HG03565 (cell line): ENCODE measurements at regions not wholly inside any gene's neighbourhood (a gene's known extent, or its start where the extent isn't known, plus 50 kb on each side); places are given as distances from the start of the nearest gene placed in this dataset.

Experiments
- ATAC-seq: cut with Tn5 transposase; IDR thresholded peaks from one replicate; pipeline ENCODE4 v1.9.1; 2021; ENCODE audit warnings: mild to moderate bottlenecking, moderate library complexity; ENCODE audit not compliant: unreplicated experiment

DNA sequence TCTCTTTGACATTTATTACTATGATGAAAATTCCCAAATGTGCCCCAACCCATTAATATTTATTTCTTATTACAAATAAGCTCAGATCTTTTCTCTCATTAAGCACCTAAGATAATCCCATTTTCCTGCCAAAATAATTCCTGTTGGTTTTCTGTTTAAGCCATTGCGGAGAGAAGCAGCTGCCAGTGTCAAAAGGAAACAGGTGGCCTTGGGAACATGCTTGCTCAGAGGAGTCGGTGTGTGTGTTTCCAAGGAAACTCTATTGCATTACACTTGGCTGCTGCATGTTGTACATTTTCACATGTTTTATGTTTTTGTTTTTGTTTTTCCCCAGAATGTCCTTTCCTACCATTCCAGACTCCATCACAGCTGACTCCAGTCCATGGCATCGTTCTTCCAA is 56.4 kb downstream of the CD24 start:
- no peak for ATAC-seq

GRCh38 chr6:106916891-106917290 is 57.6 kb downstream of the CD24 start:
- no peak for ATAC-seq

DNA sequence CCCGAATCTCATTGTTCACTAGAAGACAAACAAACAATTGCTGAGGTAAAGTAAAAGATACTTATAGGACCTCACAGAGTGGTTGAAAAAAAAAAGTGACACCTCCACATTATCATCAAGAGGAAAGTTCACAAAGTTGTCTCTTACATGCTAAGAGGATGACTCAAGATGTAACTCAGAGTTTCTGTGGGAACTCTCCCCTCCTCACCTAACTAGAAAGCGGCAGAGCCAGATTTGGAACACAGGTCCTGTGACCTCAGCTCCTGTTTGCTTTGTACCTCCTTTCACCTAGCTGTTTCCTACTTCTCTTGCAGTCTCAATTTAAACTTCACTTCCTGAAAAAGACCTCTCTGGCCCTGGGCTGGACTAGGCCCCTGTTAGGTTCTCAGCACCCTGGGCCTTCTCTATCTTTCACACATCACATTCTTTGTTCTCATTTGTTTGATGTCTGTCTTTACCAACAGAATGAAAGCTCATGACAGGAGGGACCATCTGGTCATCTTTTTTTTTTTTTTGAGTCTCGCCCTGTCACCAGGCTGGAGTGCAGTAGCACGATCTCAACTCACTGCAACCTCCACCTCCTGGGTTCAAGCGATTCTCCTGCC is 60.8 kb downstream of the CD24 start:
- ATAC-seq, result no peak

DNA sequence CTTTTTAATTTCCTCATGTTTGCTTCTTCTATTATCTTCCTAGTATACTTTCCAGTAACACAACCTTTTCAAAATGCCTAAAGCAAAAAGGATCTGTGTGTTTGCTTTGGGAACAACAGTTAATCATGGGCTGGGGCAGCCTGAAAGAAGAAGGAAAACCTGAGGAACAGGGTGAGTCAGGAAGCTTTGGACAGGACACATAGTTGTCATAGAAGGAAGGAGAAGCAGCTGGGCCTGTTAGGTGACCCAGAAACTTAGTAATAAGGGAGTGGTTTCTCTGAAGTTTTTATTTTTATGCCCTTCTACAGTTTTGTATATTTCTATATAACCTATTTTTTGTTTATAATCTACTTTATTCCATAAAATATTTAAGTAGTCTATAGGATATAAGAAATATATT is 61.4 kb downstream of the CD24 start:
- ATAC-seq, result no peak

DNA sequence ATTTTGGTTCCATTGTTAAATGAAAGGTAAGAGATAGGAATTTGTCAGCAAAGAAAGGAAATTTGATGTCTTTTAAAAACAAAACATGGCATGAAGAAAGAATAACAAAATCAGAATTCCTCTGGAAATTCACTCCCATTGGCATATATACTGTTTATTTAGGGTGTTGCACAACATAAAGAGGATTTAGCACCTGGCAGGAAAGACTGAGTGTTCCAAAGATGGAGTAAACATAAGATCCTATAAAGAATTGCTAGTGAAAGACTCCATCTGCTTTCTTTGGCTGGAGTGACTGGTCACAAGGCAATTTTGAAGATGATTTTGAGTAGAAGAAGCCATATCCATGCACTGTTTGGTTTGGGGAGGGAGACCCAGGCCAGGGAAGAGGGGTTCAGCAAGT is 62.4 kb downstream of the CD24 start:
- ATAC-seq, result no peak

- ATAC-seq, result no peak
These were observed 63.3 kb downstream of the CD24 start for GRCh38 chr6:106910999-106911949.

GRCh38 chr6:106908386-106908840 is 66.1 kb downstream of the CD24 start:
- ATAC-seq, result no peak

- no peak for ATAC-seq
These were observed 66.8 kb downstream of the CD24 start for GRCh38 chr6:106907754-106908153.

GRCh38 chr6:106906232-106906631 is 68.3 kb downstream of the CD24 start:
- no peak for ATAC-seq

- no peak for ATAC-seq
These were observed 71.2 kb downstream of the CD24 start for GRCh38 chr6:106903299-106903698.

DNA sequence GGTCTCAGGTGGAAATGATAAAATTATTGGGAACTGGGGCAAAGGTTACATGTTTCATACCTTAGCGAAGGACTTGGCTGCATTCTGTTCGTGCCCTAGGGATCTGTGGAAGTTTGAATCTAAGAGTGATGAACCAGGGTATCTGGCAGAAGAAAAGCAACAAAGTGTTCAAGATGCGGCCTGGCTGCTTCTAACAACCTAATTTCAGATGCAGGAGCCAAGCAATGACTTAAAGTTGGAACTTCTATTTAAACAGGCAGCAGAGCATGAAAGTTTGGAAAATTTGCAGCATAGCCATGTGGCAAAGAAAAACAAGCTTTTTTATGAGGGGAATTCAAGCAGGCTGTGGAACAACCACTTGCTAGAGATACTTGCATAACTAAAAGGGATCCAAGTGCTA is 73.5 kb downstream of the CD24 start:
- ATAC-seq, result no peak

- no peak for ATAC-seq
These were observed 74.8 kb downstream of the CD24 start for GRCh38 chr6:106899697-106900096.

GRCh38 chr6:106897580-106897979 is 76.9 kb downstream of the CD24 start:
- ATAC-seq, result no peak

- ATAC-seq, result no peak
These were observed 78.9 kb downstream of the CD24 start for GRCh38 chr6:106895703-106896040.

DNA sequence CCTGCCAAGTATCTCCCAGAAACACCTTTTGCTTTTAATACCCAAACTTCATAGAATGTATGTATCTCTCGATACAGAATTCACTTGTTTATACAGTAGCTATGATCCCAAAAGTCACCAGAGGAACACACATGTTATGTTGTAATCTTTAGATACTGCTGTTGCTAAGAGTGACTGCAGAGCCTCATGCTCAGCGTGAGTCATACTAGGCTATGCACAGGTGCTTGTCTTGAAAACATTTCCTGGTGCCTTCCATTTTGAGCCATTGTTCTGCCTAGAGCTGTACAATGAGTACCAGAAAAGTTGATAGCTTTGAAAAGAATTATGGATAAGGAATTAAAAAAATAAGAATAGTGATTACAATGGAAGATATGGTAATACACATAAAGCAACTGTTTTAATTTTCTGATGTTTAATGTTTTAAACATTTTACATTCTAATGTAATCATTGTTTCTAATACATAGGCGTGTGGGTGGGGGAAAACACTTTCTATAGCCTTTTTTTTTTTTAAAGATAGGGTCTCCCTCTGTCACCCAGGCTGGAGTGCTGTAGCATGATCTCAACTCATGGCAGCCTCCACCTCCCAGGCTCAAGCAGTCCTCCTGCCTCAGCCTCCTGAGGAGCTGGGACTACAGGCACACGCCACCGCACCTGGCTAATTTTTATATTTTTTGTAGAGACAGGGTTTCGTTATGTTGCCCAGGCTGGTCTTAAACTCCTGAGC is 79.4 kb downstream of the CD24 start:
- ATAC-seq, result no peak

GRCh38 chr6:106892186-106892585 is 82.3 kb downstream of the CD24 start:
- no peak for ATAC-seq

GRCh38 chr6:106890447-106890846 is 84.1 kb downstream of the CD24 start:
- ATAC-seq, result no peak

DNA sequence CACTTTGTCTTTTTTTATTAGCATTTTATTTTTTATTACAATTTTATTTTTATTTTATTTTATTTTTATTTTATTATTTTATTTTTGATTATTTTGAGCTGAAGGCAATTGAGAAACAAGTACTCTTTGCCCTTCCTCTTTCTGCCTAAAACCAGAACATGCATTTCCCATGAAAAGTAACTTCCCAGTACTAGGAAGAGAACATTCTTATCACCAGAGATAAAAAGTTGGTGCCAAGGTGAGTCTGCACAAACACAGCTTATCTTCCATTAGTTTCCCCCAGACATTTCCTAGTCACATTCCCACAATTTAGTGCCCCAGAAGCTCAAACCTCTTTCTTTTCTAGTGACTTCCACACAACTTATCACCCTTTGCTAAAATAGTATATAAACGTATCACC is 84.8 kb downstream of the CD24 start:
- no peak for ATAC-seq

DNA sequence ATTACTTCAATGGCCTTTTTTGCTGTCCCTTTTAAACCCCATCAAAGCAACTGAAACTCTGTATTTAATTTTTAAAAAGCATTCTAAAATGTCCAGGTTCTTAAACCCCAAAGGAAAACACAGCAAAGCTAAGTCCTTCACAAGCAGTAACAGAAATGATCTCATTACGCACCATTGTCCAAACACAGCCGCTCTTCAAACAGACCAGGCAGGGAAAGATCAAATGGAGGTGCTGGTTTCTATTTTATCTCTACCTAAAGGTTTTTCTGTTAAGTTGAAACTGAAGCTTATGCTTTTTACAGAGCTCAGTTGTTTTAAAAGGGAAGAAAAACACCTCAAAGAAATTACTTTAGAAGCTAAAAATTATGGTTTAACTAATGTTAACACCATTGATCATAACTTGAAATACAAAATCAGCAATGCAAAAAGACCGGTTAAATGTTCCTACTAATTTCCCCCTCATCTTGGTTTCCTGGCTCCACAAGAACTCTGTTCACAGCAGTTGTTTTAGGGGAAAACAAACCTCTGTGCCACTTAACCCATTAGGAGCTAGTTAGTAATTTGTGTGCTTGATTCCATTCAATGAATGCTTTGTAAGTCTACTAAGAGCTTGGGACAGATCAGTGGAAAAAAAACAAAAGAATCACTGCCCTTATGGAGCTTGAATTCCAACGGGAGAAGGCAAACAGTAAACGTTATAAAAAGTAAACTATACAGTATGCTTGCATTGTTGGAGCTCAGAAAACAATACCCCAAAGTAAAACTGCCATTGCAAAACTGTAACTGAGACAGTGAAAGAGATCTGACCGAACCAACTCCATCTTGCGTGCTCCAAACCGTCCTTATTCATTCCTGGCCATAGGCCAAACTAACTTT is 87.4 kb downstream of the CD24 start:
- ATAC-seq, result no peak

DNA sequence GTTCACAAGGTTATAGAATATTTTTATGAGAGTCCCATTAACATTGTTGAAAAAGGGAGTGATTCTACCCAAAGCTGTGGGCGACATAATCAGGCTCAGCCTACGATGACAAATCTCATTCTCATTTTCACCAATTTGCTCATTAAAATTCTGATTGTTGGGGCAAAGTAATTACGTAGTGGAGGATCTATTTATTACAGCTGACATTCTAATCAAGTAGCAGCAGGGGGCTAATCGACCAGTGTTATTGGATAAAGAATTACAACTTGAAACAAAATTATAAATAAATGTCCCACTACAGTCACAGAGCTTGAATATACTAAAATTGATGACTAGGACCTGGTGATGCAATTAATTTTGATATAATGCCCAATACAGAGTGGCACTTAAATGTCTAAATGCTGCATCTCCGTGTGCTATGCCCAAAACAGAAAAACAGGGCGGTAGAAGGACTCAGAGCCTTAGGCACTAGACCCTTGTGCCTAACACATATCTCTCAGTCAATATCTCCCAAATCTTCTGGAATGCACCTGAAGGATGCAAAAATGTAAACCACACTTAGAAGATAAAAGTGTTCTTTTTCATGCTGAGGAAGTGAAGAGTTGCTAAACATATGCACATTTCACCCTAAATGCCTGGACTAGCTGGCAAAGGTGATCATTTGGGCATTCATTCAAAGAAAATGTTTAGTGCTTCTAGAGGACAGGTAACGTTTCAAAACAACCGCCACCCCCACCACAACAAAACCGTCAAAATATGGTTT is 88.3 kb downstream of the CD24 start:
- ATAC-seq, result no peak
